Aorta (tissue), 5 donors: ENCODE measurements at regions not wholly inside any gene's neighbourhood (a gene's known extent, or its start where the extent isn't known, plus 50 kb on each side); places are given as distances from the start of the nearest gene placed in this dataset.
"Not testable (repeated sequence)": the region's sequence is repeated elsewhere in the genome, so short reads cannot be mapped to it uniquely, and the experiment has no call there.

Experiments
- ATAC-seq: fragments of 200-7000 bp; cut with Tn5 transposase; one replicate; pipeline ENCODE4 v1.9.1; 2022; ENCODE audit warnings: moderate library complexity; ENCODE audit not compliant: low FRiP score
- DNase-seq, 2 donors: peaks; one replicate each; pipeline ENCODE4 v3.0.0-alpha.2; 2020
- H3K27ac ChIP-seq, 2 donors: one replicate each; pipeline ENCODE4 v1.5.1; 2013; ENCODE audit warnings: low read length in 2 of 2, mild to moderate bottlenecking in 2 of 2, moderate library complexity in 2 of 2, control low read depth in 1 of 2, inconsistent platforms in 1 of 2, low read depth in 1 of 2
- H3K27me3 ChIP-seq, 2 donors: one replicate each; pipeline ENCODE4 v1.6.1; 2013; ENCODE audit warnings: control low read depth in 1 of 2, low read length in 1 of 2, mild to moderate bottlenecking in 1 of 2, moderate library complexity in 1 of 2; ENCODE audit not compliant: insufficient read depth in 2 of 2, control insufficient read depth in 1 of 2
- H3K36me3 ChIP-seq, 2 donors: one replicate each; pipeline ENCODE4 v1.6.1; 2013; ENCODE audit warnings: control low read depth in 1 of 2, low read length in 1 of 2, mild to moderate bottlenecking in 1 of 2; ENCODE audit not compliant: insufficient read depth in 2 of 2, control insufficient read depth in 1 of 2
- H3K4me1 ChIP-seq, 2 donors: one replicate each; pipeline ENCODE4 v1.6.1; 2013; ENCODE audit warnings: low read length in 2 of 2, control low read depth in 1 of 2, mild to moderate bottlenecking in 1 of 2, moderate library complexity in 1 of 2; ENCODE audit not compliant: insufficient read depth in 2 of 2, control insufficient read depth in 1 of 2
- H3K4me3 ChIP-seq, 2 donors: one replicate each; pipeline ENCODE4 v1.5.1; 2013; ENCODE audit warnings: low read length in 2 of 2, control low read depth in 1 of 2, mild to moderate bottlenecking in 1 of 2
- H3K9me3 ChIP-seq: one replicate; pipeline ENCODE4 v1.6.1; 2013; ENCODE audit warnings: mild to moderate bottlenecking, low read length; ENCODE audit not compliant: control insufficient read depth
- WGBS, 2 donors: extraction: QIAGEN DNeasy Blood & Tissue Kit; methylation state at CpG; one replicate each; pipeline ENCODE4 v1.1.7; 2013; 5-methylcytosine and 5-hydroxymethylcytosine counted together
- intact Hi-C, 2 donors: fragments of 100-400 bp; cut with DNase I; formaldehyde crosslinking; loops; one replicate each; pipeline versions ENCODE4 v1.14.2 to v1.15.0; 2022
- donor health status: healthy with polysubstance abuse.
- donor health status: Bipolar disorder and iron deficiency.
- donor health status: DM: no; HTN: no; CAD: no.
- donor health status: DM: no; HTN: no; CAD: no.
- donor health status: DM: yes; HTN: yes; CAD: no.

GRCh38 chr7:131931370-131931769 lies 374.9 kb upstream of the PODXL start:
- peaks cover 1% of the 10 kb centered on the region for H3K9me3 ChIP-seq
- 50 to 53% methylated on average over 5 of the region's 5 CpGs for WGBS, 2 donors
- no peak overlapping the region for H3K4me3 ChIP-seq
- intact Hi-C loops, result no loop called here
- no peaks in the 10 kb centered on the region for H3K36me3 ChIP-seq
- H3K27ac ChIP-seq, result no peak overlapping the region
- no peaks in the 10 kb centered on the region for H3K4me1 ChIP-seq
- no peak for ATAC-seq
- no peaks in the 10 kb centered on the region for H3K27me3 ChIP-seq
- DNase-seq, result no peak

DNA sequence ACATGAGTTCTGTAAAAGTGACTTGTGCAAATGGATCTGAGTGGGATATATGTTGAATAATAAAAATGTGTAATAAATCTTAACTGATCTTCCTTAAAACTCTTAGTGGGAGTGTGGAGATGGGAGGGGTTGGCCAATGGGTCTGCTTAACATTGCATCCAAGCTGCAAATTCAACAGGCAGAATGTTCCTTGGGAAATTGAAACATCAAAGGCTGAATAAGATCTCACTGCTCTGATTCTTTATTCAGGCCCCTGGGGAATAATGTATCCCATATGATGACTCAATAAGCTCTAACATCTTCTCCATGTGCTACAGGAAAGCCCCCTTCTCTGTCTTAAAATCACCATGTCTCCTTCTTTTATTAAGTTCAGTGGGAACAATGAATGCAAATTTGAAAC lies 373.2 kb upstream of the PODXL start:
- Histone ChIP-seq H3K4me1 (no peaks in the 10 kb centered on the region), H3K27ac (no peak overlapping the region), H3K27me3 (no peaks in the 10 kb centered on the region), H3K36me3 (no peaks in the 10 kb centered on the region), H3K4me3 (no peak overlapping the region), H3K9me3 (peaks cover 1% of the 10 kb centered on the region)
- intact Hi-C loops, result no loop called here
- ATAC-seq, result no peak
- no peak for DNase-seq

DNA sequence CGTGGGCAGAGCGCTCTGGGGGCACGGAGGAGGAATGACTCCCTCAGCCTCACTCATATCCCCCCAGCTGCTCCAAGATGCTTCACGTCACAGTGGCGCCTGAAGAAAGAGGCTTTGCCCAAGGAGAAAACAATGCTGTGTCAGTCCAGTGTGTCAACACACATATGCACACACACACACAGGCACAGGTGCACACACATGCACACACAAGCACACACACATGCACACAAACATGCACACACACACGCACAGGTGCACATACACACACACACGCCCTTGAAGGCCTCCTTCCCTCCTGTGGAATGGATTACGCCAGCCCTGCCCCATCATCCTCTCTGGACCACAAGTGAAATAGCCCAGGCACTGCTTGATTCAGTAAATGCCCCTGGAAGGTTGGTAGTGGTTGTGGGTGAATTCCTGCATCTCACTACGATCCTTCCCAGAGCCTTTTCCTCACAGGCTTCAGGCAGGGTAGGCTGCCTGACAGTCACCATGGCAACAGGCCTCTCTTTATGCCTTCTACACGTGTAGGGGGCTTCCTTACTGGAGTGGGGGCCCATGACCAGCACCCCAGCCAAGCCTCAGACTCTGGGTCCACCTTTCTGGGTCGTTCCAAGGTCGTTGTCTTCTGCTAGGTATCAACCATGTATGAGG lies 371.5 kb upstream of the PODXL start:
- H3K4me3 ChIP-seq, result no peak overlapping the region
- WGBS, 2 donors, result 74% methylated on average over 12 of the region's 12 CpGs
- H3K36me3 ChIP-seq, result no peaks in the 10 kb centered on the region
- H3K9me3 ChIP-seq, result peaks cover under 1% of the 10 kb centered on the region
- DNase-seq (no peak), ATAC-seq (no peak)
- no peak overlapping the region for H3K27ac ChIP-seq
- intact Hi-C loops, result no loop called here
- no peaks in the 10 kb centered on the region for H3K27me3 ChIP-seq
- H3K4me1 ChIP-seq, result no peaks in the 10 kb centered on the region

- Histone ChIP-seq H3K27ac (no peak overlapping the region), H3K4me1 (no peaks in the 10 kb centered on the region), H3K9me3 (no peaks in the 10 kb centered on the region), H3K27me3 (no peaks in the 10 kb centered on the region), H3K36me3 (no peaks in the 10 kb centered on the region), H3K4me3 (no peak overlapping the region)
- ATAC-seq (no peak), DNase-seq (no peak)
- intact Hi-C loops, result no loop called here
Observed at GRCh38 chr7:131925636-131926035, 369.2 kb upstream of the PODXL start.

DNA sequence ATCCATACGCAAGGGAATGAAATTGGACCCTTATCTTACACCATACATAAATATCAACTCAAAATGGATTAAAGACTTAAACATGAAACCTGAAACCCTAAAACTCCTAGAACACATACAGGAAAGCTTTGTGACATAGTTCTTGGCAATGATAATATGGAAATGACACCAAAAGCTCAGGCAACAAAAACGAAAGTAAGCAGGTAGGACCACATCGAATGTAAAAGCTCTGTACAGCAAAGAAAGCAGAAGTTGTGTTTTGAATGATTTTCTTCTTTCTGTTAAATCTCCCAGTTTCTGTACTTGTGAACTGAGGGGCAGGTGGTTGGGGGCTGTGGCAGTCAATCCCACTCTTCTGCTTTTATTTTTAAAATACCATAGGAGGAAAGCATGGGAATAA lies 368.4 kb upstream of the PODXL start:
- intact Hi-C loops, result no loop called here
- ATAC-seq (no peak), DNase-seq (no peak)
- Histone ChIP-seq H3K27ac (no peak overlapping the region), H3K27me3 (no peaks in the 10 kb centered on the region), H3K36me3 (no peaks in the 10 kb centered on the region), H3K9me3 (no peaks in the 10 kb centered on the region), H3K4me1 (no peaks in the 10 kb centered on the region), H3K4me3 (no peak overlapping the region)
- 85 to 87% methylated on average over 3 of the region's 3 CpGs for WGBS, 2 donors

DNA sequence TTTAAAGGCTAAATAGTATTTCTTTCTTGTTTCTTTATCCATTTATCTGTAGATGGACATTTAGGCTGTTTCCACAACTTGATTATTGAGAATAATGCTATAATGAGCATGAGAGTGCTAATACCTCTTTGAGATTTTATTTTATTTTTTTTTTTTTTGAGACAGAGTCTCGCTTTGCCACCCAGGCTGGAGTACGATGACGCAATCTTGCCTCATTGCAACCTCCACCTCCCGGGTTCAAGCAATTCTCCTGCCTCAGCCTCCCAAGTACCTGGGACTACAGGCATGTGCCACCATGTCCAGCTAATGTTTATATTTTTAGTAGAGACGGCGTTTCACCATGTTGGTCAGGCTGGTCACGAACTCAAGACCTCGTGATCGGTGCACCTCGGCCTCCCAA lies 366.5 kb upstream of the PODXL start:
- WGBS, 2 donors, result 95 to 96% methylated on average over 10 of the region's 10 CpGs

DNA sequence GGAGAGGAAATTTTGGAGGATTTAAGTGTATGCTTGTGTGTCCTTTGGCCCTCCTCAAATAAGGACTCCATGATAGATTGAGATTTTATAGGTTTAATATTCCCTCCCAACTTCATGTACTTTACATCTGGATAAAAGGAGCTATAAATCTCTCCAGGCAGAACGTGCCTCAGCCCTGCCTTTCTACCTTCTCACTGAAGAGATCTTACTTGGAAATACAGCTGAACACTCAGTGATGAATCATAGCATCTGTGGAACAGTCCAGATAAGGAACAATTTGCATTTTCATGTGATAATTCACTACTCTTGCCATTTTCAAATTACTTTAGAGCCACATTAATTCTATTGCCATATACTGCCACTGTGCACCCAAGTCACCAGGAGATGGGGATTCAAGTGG lies 364.6 kb upstream of the PODXL start:
- WGBS, 2 donors, result 17 to 22% methylated on average over 1 of the region's 1 CpG
- DNase-seq (no peak), ATAC-seq (no peak)
- Histone ChIP-seq H3K4me1 (no peaks in the 10 kb centered on the region), H3K27ac (no peak overlapping the region), H3K4me3 (no peak overlapping the region), H3K9me3 (no peaks in the 10 kb centered on the region), H3K36me3 (no peaks in the 10 kb centered on the region), H3K27me3 (no peaks in the 10 kb centered on the region)
- intact Hi-C loops, result no loop called here

More for the DNA sequence above, 366.5 kb upstream of the PODXL start:
- H3K36me3 ChIP-seq, H3K4me1 ChIP-seq, H3K27me3 ChIP-seq, intact Hi-C loops, ATAC-seq, H3K9me3 ChIP-seq, H3K27ac ChIP-seq, H3K4me3 ChIP-seq, DNase-seq: not testable (repeated sequence)

DNA sequence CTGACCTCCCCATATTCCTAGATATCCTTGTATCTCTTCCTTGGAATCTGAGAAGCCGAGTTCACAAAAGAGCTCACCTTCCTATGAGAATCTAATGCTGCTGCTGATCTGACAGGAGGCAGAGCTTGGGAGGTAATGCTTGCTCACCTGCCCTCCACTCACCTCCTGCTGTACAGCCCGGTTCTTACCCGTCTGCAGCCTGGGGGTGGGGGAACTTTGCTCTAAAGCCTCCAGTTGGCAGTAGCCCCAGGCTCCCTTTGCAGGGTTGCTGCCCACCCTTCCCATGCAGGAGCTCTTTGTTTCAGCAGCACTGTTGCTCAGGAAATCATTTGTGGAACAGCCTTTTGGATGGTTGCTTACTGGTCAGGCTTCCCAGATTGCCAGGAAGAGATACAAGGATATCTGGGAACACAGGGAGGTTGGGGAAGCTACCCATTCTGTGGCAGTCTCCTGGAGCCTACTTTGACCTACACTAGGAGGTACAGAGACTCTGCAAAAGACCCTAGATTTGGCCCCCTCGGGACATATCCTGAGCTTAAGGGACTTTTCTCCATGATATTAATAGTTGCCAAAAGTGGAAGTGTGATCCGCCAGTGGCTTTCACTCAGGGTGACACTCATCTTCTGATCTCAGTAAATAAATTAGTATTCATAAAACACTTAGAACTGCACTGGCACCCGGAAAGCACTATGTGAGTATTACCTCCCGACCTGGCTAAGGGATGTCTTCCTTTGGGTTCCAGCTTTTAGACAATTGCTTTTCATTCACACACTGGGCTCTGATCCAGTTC lies 363.7 kb upstream of the PODXL start:
- no peaks in the 10 kb centered on the region for H3K4me1 ChIP-seq
- no peak for ATAC-seq
- H3K4me3 ChIP-seq, result no peak overlapping the region
- intact Hi-C loops, result no loop called here
- H3K27me3 ChIP-seq, result no peaks in the 10 kb centered on the region
- no peak for DNase-seq
- 76 to 80% methylated on average over 7 of the region's 7 CpGs for WGBS, 2 donors
- no peaks in the 10 kb centered on the region for H3K36me3 ChIP-seq
- no peaks in the 10 kb centered on the region for H3K9me3 ChIP-seq
- no peak overlapping the region for H3K27ac ChIP-seq

DNA sequence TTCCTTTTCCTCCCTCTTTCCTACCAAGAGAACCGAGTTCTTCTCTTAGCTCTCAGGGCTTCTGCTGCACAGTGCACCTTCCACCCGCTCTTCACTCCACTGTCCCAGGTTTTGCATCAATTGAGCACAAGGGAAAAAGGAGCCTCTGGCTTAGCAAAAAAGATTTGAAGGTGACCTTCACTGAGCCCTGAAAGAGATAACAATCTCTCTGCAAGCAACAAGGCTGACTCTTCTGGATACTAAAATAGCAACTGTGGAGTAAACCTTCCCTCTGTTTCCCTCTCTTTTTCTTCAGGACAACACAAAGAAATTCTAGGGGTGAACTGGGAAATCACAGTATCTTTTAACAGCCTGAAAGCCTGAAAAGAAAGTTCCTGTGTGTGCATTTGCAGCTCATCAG lies 354.7 kb upstream of the PODXL start:
- intact Hi-C loops, result no loop called here
- Histone ChIP-seq H3K4me3 (no peak overlapping the region), H3K4me1 (no peaks in the 10 kb centered on the region), H3K27ac (no peak overlapping the region), H3K9me3 (no peaks in the 10 kb centered on the region), H3K27me3 (no peaks in the 10 kb centered on the region), H3K36me3 (no peaks in the 10 kb centered on the region)
- 77 to 87% methylated on average over 2 of the region's 2 CpGs for WGBS, 2 donors
- DNase-seq (no peak), ATAC-seq (no peak)
